ENCODE measurements at regions not wholly inside any gene's neighbourhood (a gene's known extent, or its start where the extent isn't known, plus 50 kb on each side); places are given as distances from the start of the nearest gene placed in this dataset.

DNA sequence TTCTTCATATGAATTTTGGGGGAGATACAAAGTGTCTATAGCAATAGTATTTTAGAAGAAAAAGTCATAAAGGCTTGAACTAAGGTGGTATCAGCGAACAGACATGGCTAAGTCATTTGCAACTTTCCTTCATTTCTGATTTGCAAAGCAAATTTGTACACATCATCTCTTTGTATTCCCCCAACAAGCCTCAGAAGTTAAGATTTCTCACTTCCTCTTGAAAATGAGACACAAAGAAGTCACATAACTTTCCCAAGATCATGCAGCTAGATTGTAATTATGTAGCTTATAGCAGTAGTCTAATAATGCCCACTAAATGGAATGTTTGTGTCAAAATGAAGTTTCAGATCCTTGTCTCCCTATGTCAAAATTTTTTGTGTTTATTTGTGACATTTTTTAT, 709.8 kb upstream of the HS3ST1 start:
- no peak for DNase-seq (ENCODE audit: low read depth)
- TF ChIP-seq, protein P1, sequence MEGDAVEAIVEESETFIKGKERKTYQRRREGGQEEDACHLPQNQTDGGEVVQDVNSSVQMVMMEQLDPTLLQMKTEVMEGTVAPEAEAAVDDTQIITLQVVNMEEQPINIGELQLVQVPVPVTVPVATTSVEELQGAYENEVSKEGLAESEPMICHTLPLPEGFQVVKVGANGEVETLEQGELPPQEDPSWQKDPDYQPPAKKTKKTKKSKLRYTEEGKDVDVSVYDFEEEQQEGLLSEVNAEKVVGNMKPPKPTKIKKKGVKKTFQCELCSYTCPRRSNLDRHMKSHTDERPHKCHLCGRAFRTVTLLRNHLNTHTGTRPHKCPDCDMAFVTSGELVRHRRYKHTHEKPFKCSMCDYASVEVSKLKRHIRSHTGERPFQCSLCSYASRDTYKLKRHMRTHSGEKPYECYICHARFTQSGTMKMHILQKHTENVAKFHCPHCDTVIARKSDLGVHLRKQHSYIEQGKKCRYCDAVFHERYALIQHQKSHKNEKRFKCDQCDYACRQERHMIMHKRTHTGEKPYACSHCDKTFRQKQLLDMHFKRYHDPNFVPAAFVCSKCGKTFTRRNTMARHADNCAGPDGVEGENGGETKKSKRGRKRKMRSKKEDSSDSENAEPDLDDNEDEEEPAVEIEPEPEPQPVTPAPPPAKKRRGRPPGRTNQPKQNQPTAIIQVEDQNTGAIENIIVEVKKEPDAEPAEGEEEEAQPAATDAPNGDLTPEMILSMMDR (conservative IDR thresholded peaks at IDR 0.05; ENCODE audit: low read depth, low read length), result no peak
- no peak overlapping the region for H3K4me3 ChIP-seq (ENCODE audit: low read depth, low read length)

DNA sequence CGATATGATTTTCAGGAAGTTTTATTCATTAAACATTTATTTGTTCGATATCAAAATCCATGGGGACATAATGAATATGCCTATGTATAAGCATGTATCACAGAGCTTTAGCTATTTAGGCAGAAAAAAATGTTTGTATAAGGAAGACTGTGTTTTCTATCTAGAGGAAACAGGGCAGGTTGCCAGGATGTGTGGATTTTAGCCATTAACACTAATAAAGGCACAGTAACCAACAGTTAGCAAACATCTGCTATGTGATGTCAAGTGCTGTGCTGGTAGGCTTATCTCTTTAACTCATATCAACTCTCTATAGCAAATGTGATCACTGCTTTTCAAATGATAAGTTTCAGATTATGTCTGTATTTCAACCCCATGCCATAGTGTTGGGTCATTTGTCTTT, 708.9 kb upstream of the HS3ST1 start:
- no peak overlapping the region for H3K4me3 ChIP-seq (ENCODE audit: low read depth, low read length)
- DNase-seq (ENCODE audit: low read depth), result no peak
- TF ChIP-seq, protein P1 (conservative IDR thresholded peaks at IDR 0.05; ENCODE audit: low read depth, low read length), result no peak

DNA sequence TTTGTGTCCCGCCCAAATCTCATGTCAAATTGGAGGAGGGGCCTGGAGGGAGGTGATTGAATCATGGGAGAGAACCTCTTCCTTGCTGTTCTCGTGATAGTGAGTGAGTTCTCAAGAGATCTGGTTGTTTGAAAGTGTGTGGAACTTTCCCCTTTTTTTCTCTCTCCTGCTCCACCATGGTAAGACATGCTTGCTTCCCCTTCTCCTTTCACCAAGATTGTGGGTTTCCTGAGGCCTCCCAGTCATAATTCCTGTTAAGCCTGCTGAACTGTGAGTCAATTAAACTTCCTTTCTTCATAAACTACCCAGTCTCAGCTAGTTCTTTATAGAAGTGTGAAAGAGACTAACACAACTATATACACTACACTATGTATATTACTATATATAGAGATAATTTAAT, 697.8 kb upstream of the HS3ST1 start:
- no peak for DNase-seq (ENCODE audit: low read depth)
- TF ChIP-seq, protein P1 (conservative IDR thresholded peaks at IDR 0.05; ENCODE audit: low read depth, low read length), result no peak
- H3K4me3 ChIP-seq (ENCODE audit: low read depth, low read length), result no peak overlapping the region

DNA sequence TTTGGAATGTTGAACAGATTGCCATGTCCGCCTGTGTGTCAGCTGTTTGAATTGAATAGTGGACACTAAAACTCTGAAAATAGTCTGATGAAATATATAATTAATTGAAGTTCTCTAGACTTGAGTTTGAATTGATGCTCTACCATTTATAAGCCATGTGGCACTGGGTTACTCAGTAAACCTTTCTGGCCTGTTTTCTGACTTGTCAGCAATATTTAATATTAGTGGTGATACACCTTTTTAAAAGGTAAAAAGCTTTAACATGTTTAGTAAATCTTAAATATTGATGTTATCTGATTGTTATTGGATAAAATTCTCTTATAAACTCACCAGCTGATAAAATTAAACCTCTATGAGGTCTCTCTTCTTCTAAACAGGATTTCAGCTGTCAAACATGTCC, 695.4 kb upstream of the HS3ST1 start:
- TF ChIP-seq, protein P1 (conservative IDR thresholded peaks at IDR 0.05; ENCODE audit: low read depth, low read length), result no peak
- H3K4me3 ChIP-seq (ENCODE audit: low read depth, low read length), result no peak overlapping the region
- no peak for DNase-seq (ENCODE audit: low read depth)

DNA sequence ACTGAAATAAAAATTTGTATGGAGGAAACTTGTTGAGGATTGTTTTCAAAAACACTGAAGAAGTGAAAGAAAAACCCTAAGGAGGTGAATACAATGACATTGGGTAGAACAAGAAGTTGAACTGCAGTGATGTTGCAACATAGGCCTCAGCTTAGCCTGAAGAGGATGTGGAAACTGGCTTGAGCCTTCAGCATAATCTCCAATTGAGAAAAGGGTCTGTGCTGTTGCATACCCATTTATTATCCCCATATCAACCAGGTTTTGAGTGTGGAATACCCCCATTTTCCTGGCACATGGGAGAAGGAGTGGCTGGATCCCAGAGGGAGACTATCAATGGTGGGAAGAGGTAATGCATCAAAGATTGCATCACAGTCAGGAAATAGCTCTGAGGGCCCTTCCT, 695.0 kb upstream of the HS3ST1 start:
- no peak overlapping the region for H3K4me3 ChIP-seq (ENCODE audit: low read depth, low read length)
- DNase-seq (ENCODE audit: low read depth), result no peak
- TF ChIP-seq, protein P1 (conservative IDR thresholded peaks at IDR 0.05; ENCODE audit: low read depth, low read length), result no peak

DNA sequence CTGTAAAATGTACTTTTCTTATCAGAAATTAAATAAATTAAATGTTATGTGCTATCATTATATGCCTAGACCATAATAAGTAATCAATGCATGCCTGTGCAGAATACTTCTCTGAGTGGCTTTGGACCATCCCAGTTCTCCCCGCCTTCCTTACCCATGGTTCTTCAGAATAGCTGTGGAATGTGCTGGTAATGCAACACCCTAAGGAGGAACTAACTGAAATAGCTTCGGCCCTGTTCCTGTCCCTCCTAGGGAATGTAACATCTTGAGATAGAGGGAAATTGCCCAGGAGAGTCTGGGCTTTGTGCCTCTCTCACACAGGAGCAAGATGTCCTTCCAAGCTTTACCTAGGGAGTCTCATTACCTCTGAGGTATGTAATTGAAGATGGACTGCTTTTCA, 693.6 kb upstream of the HS3ST1 start:
- TF ChIP-seq, protein P1 (conservative IDR thresholded peaks at IDR 0.05; ENCODE audit: low read depth, low read length), result no peak
- DNase-seq (ENCODE audit: low read depth), result no peak
- no peak overlapping the region for H3K4me3 ChIP-seq (ENCODE audit: low read depth, low read length)

DNA sequence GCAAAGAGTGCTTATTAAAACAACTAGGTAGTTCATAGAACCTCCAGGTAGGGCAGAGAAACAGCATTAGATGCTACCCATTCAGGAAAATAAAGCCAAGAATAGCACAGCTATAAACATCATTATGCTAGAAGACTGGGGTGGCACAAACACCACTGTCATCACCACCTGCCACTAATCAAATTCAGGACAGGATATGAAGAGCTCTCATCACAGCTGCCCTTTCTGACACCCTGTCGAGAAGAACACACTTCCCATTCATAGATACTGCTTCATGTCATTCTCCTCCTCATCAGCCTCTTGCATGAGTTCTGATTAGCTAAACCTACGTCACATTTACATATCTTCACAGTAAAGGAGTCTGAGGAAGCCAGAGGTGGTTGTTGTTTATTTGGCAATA, 692.3 kb upstream of the HS3ST1 start:
- DNase-seq (ENCODE audit: low read depth), result no peak
- H3K4me3 ChIP-seq (ENCODE audit: low read depth, low read length), result no peak overlapping the region
- TF ChIP-seq, protein P1 (conservative IDR thresholded peaks at IDR 0.05; ENCODE audit: low read depth, low read length), result no peak
